K562 (cell line): ENCODE measurements at regions not wholly inside any gene's neighbourhood (a gene's known extent, or its start where the extent isn't known, plus 50 kb on each side); places are given as distances from the start of the nearest gene placed in this dataset.

ENCODE experiments used
- ATAC-seq: fragments of 200-7000 bp; cut with Tn5 transposase; 3 replicates; pipeline ENCODE4 v1.9.1; 2020; ENCODE audit warnings: moderate library complexity
- BruUV-seq: library from RNA; stranded (reverse); fragments of 400-500 nt; replicated peaks from 2 replicates; lab custom pipeline; 2021; lab: Mats Ljungman, UMichigan
- CTCF ChIA-PET: fragments of 300-600 bp; formaldehyde crosslinking; extraction: SDS; loops from one replicate; lab custom pipeline; 2021; ENCODE audit warnings: low intra/inter-chr PET ratio; lab: Yijun Ruan, JAX
- POLR2A ChIA-PET: fragments of 300-600, 350-650 bp; sonication (Branson Sonifier 250); formaldehyde crosslinking; extraction: SDS; loops from one replicate; lab custom pipeline; 2021; ENCODE audit warnings: antibody characterized with exemption, inconsistent platforms; lab: Yijun Ruan, JAX
- DNase-seq, 4 experiments: peaks; one replicate each; pipeline versions ENCODE4 v3.0.0 to v3.0.0-alpha.2; 2011 to 2018; ENCODE audit warnings: low spot score in 3 of 4, mixed read lengths in 3 of 4; ENCODE audit errors: extremely low read depth in 1 of 4
- FAIRE-seq: peaks from 2 replicates; lab custom pipeline; 2011; peaks lifted over from hg19 to GRCh38; lab: Jason Lieb, UNC
- H2AFZ ChIP-seq: 2 replicates; pipeline ENCODE4 v1.6.0; 2011; ENCODE audit warnings: low read depth, low read length, control low read depth, inconsistent platforms
- H3K27ac ChIP-seq: fragments of 200-600 bp; 3 replicates; pipeline ENCODE4 v1.8.0; 2011; ENCODE audit warnings: low read depth, mild to moderate bottlenecking, control low read depth, inconsistent platforms, low read length, moderate library complexity, mixed read lengths; ENCODE audit errors: extremely low read depth
- H3K27me3 ChIP-seq, 2 experiments: fragments of 300-600 bp in 1 of 2; 2 replicates in 1 of 2; 3 replicates in 1 of 2; pipeline versions ENCODE4 v1.6.0 to v1.8.0; 2011; ENCODE audit warnings: inconsistent platforms in 2 of 2, low read length in 2 of 2, mild to moderate bottlenecking in 1 of 2, mixed read lengths in 1 of 2, moderate library complexity in 1 of 2; ENCODE audit not compliant: control insufficient read depth in 2 of 2, insufficient read depth in 2 of 2
- H3K36me3 ChIP-seq: fragments of 300-600 bp; 3 replicates; pipeline ENCODE4 v1.8.0; 2011; ENCODE audit warnings: mild to moderate bottlenecking, low read length, inconsistent platforms; ENCODE audit not compliant: control insufficient read depth, insufficient read depth
- H3K4me1 ChIP-seq, 2 experiments: fragments of 200-600 bp in 1 of 2; replicated peaks in 1 of 2; 2 replicates in 1 of 2; 3 replicates in 1 of 2; pipeline versions ENCODE4 v1.5.1 to v1.8.0; 2011; ENCODE audit warnings: inconsistent platforms in 2 of 2, low read length in 2 of 2, mild to moderate bottlenecking in 1 of 2, mixed read lengths in 1 of 2, moderate library complexity in 1 of 2; ENCODE audit not compliant: control insufficient read depth in 2 of 2, insufficient read depth in 2 of 2
- H3K4me2 ChIP-seq: 2 replicates; pipeline ENCODE4 v1.6.1; 2011; ENCODE audit warnings: low read length, control low read depth, inconsistent platforms, mixed read lengths; ENCODE audit not compliant: insufficient read depth
- H3K4me3 ChIP-seq: fragments of 200-600 bp; sonication (generic), shearing (Covaris generic); 2 replicates; pipeline ENCODE4 v1.5.1; 2016; ENCODE audit warnings: control low read depth, inconsistent platforms
- H3K79me2 ChIP-seq: fragments of 200-600 bp; 3 replicates; pipeline ENCODE4 v1.8.0; 2011; ENCODE audit warnings: low read length, inconsistent platforms; ENCODE audit not compliant: control insufficient read depth, insufficient read depth
- H3K9ac ChIP-seq, 2 experiments: 2 replicates each; pipeline versions ENCODE4 v1.6.0 to v1.6.1; 2011; ENCODE audit warnings: low read depth in 2 of 2, low read length in 2 of 2, control low read depth in 1 of 2, inconsistent platforms in 1 of 2, mild to moderate bottlenecking in 1 of 2, mixed read lengths in 1 of 2; ENCODE audit not compliant: insufficient read depth in 1 of 2
- H3K9me1 ChIP-seq: one replicate; pipeline ENCODE4 v1.6.0; 2011; ENCODE audit warnings: inconsistent platforms, mild to moderate bottlenecking, low read length, moderate library complexity; ENCODE audit not compliant: control insufficient read depth, insufficient read depth
- H3K9me3 ChIP-seq: replicated peaks from 2 replicates; pipeline ENCODE4 v1.5.1; 2011; ENCODE audit warnings: low read depth, low read length, inconsistent platforms; ENCODE audit not compliant: control insufficient read depth, insufficient read depth
- H4K20me1 ChIP-seq: replicated peaks from 2 replicates; pipeline ENCODE4 v1.6.1; 2011; ENCODE audit warnings: low read length, inconsistent platforms, mixed read lengths; ENCODE audit not compliant: control insufficient read depth, insufficient read depth
- CBFB ChIP-seq: sonication (generic); formaldehyde crosslinking; IDR thresholded peaks from 2 replicates; pipeline ENCODE4 v1.4.0; 2020; ENCODE audit warnings: mild to moderate bottlenecking, missing genetic modification reagents
- CBX8 ChIP-seq: fragments of 200-600 bp; sonication (generic); IDR thresholded peaks from 2 replicates; pipeline ENCODE4 v1.6.1; 2012; ENCODE audit warnings: borderline replicate concordance, mixed run types, low read depth, mild to moderate bottlenecking, moderate library complexity, mixed read lengths, low read length, control low read depth, inconsistent platforms; ENCODE audit not compliant: poor library complexity, severe bottlenecking; ENCODE audit errors: extremely low read depth
- FOSL1 ChIP-seq: fragments of 200-800 bp; sonication (Bioruptor generic); conservative IDR thresholded peaks from 2 replicates; pipeline ENCODE4 v1.6.1; 2016; ENCODE audit warnings: missing genetic modification characterization, missing compliant biosample characterization
- GTF2E2 ChIP-seq: fragments of 200-800 bp; sonication (Bioruptor generic); IDR thresholded peaks from 2 replicates; pipeline ENCODE4 v1.6.1; 2016; ENCODE audit warnings: missing genetic modification characterization, missing compliant biosample characterization
- HMG20B ChIP-seq: fragments of 250-450 bp; sonication (Bioruptor Pico); IDR thresholded peaks from 2 replicates; pipeline ENCODE4 v1.5.0; 2021; ENCODE audit warnings: mild to moderate bottlenecking
- KDM1A ChIP-seq, 2 experiments: fragments of 450-650 bp; IDR thresholded peaks; 2 replicates each; pipeline ENCODE4 v1.6.1; 2016; ENCODE audit warnings: mild to moderate bottlenecking in 2 of 2
- MCM3 ChIP-seq: fragments of 450-650 bp; IDR thresholded peaks from 2 replicates; pipeline ENCODE4 v1.6.1; 2016
- NFATC3 ChIP-seq: fragments of 450-650 bp; IDR thresholded peaks from 2 replicates; pipeline ENCODE4 v1.6.1; 2017; ENCODE audit warnings: mild to moderate bottlenecking
- OTX1 ChIP-seq: fragments of 450-650 bp; formaldehyde crosslinking; IDR thresholded peaks from 2 replicates; pipeline ENCODE4 v1.4.0; 2022; ENCODE audit warnings: mild to moderate bottlenecking
- RBM25 ChIP-seq: fragments of 200-400 bp; formaldehyde crosslinking; IDR thresholded peaks from 2 replicates; pipeline ENCODE4 v1.6.1; 2018; ENCODE audit warnings: low read length, low read depth, moderate library complexity; ENCODE audit not compliant: severe bottlenecking
- SAFB ChIP-seq: fragments of 200-400 bp; formaldehyde crosslinking; IDR thresholded peaks from 2 replicates; pipeline ENCODE4 v1.6.1; 2017; ENCODE audit warnings: low read depth, low read length, borderline replicate concordance
- TCFL5 ChIP-seq: fragments of 250-450 bp; sonication (Bioruptor Pico); conservative IDR thresholded peaks from 2 replicates; pipeline ENCODE4 v1.6.1; 2021; ENCODE audit warnings: mild to moderate bottlenecking, moderate library complexity, matching md5 sums
- TEAD4 ChIP-seq, 2 experiments: sonication (generic) in 1 of 2; formaldehyde crosslinking in 1 of 2; IDR thresholded peaks; 2 replicates each; pipeline versions ENCODE4 v1.6.1 to v1.8.0; 2012 to 2022; ENCODE audit warnings: borderline replicate concordance in 1 of 2, inconsistent platforms in 1 of 2, low read length in 1 of 2, mild to moderate bottlenecking in 1 of 2, missing genetic modification reagents in 1 of 2
- U2AF1 ChIP-seq: fragments of 200-400 bp; formaldehyde crosslinking; optimal IDR thresholded peaks from 2 replicates; pipeline ENCODE3; 2017; ENCODE audit warnings: mild to moderate bottlenecking, low read depth, low read length, moderate library complexity
- ZNF253 ChIP-seq: fragments of 250-450 bp; sonication (Bioruptor Pico); conservative IDR thresholded peaks from 2 replicates; pipeline ENCODE4 v1.6.1; 2021; ENCODE audit warnings: mild to moderate bottlenecking
- ZNF644 ChIP-seq: fragments of 200-800 bp; sonication (Bioruptor generic); IDR thresholded peaks from 2 replicates; pipeline ENCODE4 v1.6.1; 2016; ENCODE audit warnings: low read depth, missing genetic modification characterization, missing compliant biosample characterization
- ZNF785 ChIP-seq: fragments of 250-450 bp; sonication (Bioruptor Pico); IDR thresholded peaks from 2 replicates; pipeline ENCODE4 v1.4.0; 2020; ENCODE audit warnings: mild to moderate bottlenecking
- WGBS: fragments of 100-300 bp; shearing (Covaris generic); methylation state at CpG from one replicate; pipeline ENCODE4 v1.1.6; 2016; ENCODE audit warnings: low coverage, mixed read lengths; ENCODE audit not compliant: insufficient coverage; ENCODE audit errors: missing lambda C conversion rate; 5-methylcytosine and 5-hydroxymethylcytosine counted together
- in situ Hi-C: fragments of 300-500 bp; cut with MboI; formaldehyde crosslinking; loops from 4 replicates; pipeline ENCODE4 v1.15.0; 2018; ENCODE audit warnings: inconsistent platforms, mixed read lengths
- intact Hi-C: fragments of 100-400 bp; cut with micrococcal nuclease; formaldehyde crosslinking; loops from 2 replicates; pipeline ENCODE4 v1.14.2; 2022
- TF ChIP-seq, protein P1 (sequence below): fragments of 450-650 bp; conservative IDR thresholded peaks from 2 replicates; pipeline ENCODE4 v1.6.1; 2016; ENCODE audit warnings: missing genetic modification characterization, low read depth, mild to moderate bottlenecking, missing compliant biosample characterization, moderate library complexity
- TF ChIP-seq, protein P2 (sequence below): sonication (generic); formaldehyde crosslinking; IDR thresholded peaks from 2 replicates; pipeline ENCODE4 v1.8.0; 2022; ENCODE audit warnings: mild to moderate bottlenecking, missing genetic modification reagents

DNA sequence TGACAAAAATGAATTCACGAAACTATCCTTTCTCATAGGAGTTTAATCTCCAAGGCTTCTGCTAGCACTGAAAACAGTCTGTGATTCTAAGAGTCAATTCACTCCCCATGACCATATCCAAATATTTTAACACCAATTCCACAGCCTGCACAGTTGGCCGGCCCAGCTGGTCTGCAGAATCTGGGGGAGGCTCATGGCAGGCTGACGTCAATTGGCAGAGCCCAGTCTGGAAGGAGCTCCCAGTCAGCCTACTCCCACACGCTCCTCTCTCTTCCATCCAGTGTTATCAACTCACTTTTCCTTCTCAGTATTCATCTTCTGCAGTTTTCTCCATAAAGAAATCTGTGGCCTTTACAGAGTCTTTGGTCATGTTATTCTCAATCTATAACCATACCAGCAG is 111.0 kb downstream of the TBXT start:
- FAIRE-seq, result no peak
- 1% methylated on average over 4 of the region's 4 CpGs for WGBS

GRCh38 chr6:166055801-166056200 is 111.8 kb downstream of the TBXT start:
- no TSS peak for BruUV-seq
- Histone ChIP-seq H3K79me2 (no peaks in the 10 kb centered on the region), H3K4me2 (no peak overlapping the region), H4K20me1 (no peaks in the 10 kb centered on the region), H2AFZ (no peak overlapping the region), H3K9ac (no peak overlapping the region), H3K9me3 (no peaks in the 10 kb centered on the region), H3K4me3 (no peak overlapping the region), H3K9me1 (no peaks in the 10 kb centered on the region), H3K27ac (no peak overlapping the region), H3K4me1 (no peaks in the 10 kb centered on the region), H3K36me3 (no peaks in the 10 kb centered on the region), H3K27me3 (no peaks in the 10 kb centered on the region)
- 0% methylated on average over 5 of the region's 5 CpGs for WGBS
- FAIRE-seq (no peak), DNase-seq (no peak), ATAC-seq (no peak)
- intact Hi-C loops (no loop called here), in situ Hi-C loops (no loop called here)
- TF ChIP-seq SAFB (no peak), U2AF1 (no peak), RBM25 (no peak), CBX8 (no peak), NFATC3 (no peak), ZNF785 (CRISPR knock-in tag) (no peak), GTF2E2 (tag) (no peak), ZNF644 (tag) (no peak), KDM1A (IDR thresholded peaks at IDR 0.05) (no peak), FOSL1 (tag) (no peak), TEAD4 (IDR thresholded peaks at IDR 0.05; ENCODE audit: low read length) (no peak), TEAD4 (CRISPR knock-in tag; IDR thresholded peaks at IDR 0.05; ENCODE audit: borderline replicate concordance) (no peak), HMG20B (no peak)
- TF ChIP-seq, protein P1, sequence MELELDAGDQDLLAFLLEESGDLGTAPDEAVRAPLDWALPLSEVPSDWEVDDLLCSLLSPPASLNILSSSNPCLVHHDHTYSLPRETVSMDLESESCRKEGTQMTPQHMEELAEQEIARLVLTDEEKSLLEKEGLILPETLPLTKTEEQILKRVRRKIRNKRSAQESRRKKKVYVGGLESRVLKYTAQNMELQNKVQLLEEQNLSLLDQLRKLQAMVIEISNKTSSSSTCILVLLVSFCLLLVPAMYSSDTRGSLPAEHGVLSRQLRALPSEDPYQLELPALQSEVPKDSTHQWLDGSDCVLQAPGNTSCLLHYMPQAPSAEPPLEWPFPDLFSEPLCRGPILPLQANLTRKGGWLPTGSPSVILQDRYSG (tag), result no peak
- ChIA-PET POLR2A (no interaction called here), CTCF (no interaction called here)

More for the DNA sequence above, 111.0 kb downstream of the TBXT start:
- ChIA-PET POLR2A (no interaction called here), CTCF (no interaction called here)
- Histone ChIP-seq H3K4me3 (no peak overlapping the region), H3K79me2 (no peaks in the 10 kb centered on the region), H2AFZ (no peak overlapping the region), H3K9ac (no peak overlapping the region), H3K27me3 (no peaks in the 10 kb centered on the region), H3K4me2 (no peak overlapping the region), H3K36me3 (no peaks in the 10 kb centered on the region), H4K20me1 (no peaks in the 10 kb centered on the region), H3K27ac (no peak overlapping the region), H3K4me1 (no peaks in the 10 kb centered on the region), H3K9me3 (no peaks in the 10 kb centered on the region), H3K9me1 (no peaks in the 10 kb centered on the region)
- in situ Hi-C loops, result no loop called here
- intact Hi-C loops, result no loop called here
- TF ChIP-seq ZNF253 (CRISPR knock-in tag) (no peak), CBFB (CRISPR knock-in tag) (no peak), MCM3 (no peak), OTX1 (no peak), TCFL5 (CRISPR knock-in tag) (no peak)
- TF ChIP-seq, protein P2, sequence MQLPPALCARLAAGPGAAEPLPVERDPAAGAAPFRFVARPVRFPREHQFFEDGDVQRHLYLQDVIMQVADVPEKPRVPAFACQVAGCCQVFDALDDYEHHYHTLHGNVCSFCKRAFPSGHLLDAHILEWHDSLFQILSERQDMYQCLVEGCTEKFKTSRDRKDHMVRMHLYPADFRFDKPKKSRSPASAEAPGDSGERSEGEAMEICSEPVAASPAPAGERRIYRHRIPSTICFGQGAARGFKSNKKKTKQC (CRISPR knock-in tag), result no peak
- ATAC-seq (no peak), DNase-seq (no peak)
- BruUV-seq, result no TSS peak
